Activated T-cell treated with anti-CD3 and anti-CD28 coated beads for 4 hours (primary cell): ENCODE measurements at regions not wholly inside any gene's neighbourhood (a gene's known extent, or its start where the extent isn't known, plus 50 kb on each side); places are given as distances from the start of the nearest gene placed in this dataset.
A peak's percentile ranks its signal among the peaks of the same experiment; 100 is the strongest.

Experiments used
- DNase-seq: peaks from one replicate; pipeline ENCODE4 v3.0.0-alpha.2; 2020

DNA sequence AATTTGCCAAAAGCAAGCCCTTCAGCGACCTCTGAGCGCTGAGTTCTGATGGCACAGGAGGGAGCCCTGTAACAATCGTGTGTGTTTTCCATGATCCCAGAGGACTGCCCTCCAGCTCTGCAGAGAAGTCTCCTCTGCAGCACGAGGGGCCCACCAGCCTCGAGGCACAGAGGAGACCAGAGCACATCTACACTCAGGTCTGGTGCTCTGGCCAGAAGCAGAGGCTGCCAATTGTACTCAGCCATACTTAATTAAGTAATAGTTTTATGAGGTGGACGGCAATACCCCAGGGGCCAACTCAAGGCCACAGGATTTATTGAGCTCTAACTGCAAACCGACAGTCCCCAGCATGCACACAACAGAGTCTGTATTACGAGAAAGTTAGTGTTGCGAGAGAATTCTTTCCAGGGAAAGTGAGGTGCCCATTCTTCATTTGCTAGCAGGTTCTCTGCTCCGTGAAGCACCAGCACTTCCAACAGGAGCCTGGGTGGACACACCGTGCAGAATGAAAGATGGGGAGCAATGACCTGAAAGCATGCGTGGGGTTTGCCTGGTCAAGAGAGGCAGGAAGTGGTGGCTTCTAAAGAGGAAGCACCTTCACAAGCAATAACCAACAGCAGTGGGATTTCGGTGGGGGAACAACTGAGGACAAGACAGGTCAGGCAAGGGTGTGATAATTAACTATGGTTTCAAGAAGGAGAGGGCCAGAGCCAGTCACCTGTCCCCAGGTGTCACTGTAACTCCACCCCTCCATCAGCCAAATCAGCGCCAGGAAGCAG lies 92.8 kb upstream of the FOXC1 start:
- DNase-seq = no peak

DNA sequence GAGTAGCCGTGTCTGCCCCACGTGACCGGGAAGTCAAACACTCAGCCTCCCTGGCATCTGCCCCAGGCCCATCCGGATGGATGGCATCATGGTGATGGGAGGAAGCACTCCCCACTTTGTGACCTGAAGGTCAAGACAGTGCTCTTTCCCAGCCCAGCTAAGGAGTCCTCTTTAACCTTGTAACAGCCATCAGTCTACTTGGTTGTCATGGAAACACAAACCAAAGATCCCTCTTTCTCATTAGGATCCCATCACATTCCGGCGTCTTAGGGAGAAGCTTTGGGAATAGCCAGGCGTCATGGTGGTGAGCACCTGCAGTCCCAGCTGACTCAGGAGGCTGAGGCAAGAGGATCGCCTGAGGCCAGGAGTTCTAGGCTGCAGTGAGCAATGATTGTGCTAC lies 90.9 kb upstream of the FOXC1 start:
- DNase-seq = no peak

DNA sequence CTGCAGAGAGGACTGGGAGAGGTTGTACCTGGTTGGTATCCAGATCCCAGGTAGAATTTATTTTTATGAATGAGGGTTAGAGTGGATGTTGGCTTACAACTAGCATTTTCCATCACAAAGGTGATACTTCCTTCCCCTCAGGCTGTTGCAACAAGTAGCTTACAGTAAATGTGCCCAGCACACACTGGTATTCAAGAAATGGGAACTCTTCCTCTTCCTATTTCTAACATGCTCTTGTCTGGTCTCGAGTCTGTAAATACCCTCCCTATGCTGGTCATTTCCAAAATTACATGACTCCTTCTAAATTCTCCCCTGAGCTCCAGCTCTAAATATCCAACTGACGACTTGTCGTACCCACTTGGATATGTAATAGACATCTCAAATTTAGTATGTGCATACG lies 90.1 kb upstream of the FOXC1 start:
- no peak for DNase-seq

DNA sequence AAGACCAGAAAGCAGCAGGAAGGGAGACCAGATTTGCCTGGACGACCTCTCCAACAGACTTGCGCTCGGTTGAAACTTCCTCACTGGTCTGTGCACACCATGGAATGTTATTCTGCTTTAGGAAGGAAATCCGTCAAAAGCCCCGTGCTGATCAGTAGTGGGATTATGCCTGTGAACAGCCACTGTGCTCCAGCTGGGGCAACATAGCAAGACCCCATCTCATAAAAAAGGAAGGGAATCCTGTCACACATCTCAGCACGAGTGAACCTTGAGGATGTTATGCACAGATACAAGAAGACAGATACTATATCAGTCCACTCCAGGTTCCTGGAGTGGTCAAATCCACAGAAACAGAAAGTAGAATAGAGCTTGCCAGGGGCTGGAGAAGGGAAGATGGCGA lies 86.9 kb upstream of the FOXC1 start:
- DNase-seq = no peak

DNA sequence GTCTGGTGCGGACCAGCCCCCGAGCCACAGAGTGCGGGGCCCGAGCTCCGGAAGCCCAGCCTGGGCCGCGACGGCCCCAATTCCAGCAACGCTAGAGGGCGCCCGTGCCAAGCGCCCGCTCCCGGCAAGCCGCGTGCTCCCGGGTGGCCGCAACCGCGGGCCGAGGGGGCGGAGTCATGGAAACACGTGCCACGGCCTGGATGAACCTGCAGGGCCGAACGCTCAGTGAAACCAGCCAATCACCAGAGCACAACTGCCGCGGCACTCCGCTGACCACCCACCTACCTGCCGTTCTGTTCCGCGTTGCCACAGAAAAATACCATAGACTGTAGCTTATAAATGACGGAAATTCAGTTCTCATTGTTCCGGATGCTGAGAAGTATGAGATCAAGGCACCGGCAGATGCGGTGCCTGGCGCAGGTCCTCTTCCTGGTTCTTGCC lies 85.7 kb upstream of the FOXC1 start:
- peak; percentile 75 for DNase-seq

DNA sequence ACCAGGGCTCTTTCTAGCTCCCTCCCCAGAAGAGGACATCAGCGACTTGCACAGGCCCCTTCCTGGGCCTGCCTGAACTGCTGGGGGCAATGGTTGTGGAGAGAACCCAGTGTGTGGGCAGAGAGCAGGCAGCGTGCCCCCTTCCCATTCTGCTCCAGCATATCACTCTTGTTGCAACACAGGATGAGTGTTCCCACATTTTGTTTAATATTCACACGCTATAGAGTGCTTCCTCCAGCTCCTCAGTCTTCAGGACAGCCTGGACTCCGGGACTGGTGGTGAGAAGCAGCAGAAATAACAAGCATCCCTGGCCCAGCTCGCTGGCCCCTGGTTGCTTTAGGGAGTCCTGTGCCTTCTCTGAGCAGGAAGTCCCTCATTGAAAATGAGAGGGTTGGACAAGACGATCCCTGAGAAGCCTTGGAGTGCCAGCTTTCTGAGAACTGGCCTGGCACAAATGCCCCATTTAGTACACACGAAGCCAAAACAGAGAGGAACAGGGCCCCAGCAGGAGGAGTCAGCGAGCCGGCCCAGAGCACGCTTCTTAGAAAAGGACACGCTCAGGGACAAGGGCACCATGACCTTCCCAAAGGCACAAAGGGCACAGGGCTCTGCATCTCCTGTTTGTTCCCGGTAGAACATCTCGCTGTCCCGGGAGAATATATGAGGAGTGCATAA lies 84.2 kb upstream of the FOXC1 start:
- DNase-seq = no peak

DNA sequence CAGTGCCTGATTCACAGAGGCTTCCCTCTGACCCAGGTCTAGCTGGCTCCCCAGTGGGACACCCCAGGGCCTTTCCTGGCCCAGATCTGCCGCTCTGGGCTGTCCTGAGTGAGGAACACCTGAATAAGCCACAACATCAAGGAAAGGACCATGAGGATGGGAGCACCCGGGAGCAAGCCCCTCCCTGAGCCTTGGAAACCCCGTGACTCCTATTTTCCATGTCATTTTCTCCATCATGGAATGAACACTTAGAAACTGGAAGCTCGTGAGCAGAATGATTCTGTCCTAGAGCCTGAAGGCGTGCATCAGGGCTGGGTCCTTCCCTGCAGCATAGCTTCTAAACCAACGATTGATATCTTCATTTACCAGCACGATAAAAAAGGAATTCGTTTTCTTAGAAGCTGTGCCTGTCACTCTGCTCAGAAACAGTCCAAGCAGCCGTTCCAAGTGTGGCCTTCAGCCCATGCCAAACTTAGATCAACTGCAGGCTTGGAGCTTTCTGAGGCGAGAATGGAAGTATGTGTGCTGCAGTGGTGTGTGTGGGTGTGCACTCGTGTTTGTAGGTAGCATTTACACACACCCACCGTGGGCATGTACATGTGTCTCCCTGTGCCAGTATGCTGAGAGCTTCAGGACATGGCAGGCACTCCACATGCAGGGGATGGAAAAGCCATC lies 83.2 kb upstream of the FOXC1 start:
- no peak for DNase-seq

DNA sequence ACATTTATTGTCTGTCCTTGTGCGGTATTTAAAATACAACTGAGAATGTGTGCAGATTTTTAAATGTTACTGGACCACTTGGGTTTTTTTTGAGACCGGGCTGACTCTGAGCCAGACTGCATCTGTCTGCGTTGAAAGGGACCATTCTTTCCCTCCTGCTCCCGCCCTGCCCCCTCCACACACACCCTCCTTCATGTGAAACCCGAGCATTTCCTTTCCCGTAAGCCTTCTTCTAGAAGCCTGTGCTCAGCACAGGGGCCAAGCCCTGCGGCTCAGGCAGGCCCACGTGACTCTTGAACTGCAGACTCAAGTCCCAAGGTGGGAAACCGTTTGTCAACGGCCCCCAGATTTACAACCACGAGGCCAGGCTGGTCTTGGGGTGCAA lies 82.7 kb upstream of the FOXC1 start:
- DNase-seq = peak; percentile 16

DNA sequence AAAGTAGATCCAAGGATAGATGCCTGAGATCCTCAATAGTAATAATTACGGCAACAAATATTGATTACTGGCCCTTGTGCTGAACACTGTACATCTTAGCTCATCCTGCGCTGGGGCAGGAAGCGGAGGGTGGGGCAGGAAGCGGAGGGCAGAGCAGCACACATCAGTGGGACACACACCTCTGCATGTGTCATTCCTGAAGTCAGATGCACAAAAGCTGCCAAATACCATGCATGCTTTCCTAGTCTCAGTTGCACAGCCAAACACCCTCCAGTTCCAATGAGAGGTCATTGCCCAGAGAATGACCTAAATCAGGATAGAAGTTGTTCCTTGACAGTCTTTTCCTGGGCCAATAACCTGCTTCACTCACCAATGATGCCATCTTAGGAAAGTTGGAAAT lies 74.4 kb upstream of the FOXC1 start:
- DNase-seq = peak; percentile 21

DNA sequence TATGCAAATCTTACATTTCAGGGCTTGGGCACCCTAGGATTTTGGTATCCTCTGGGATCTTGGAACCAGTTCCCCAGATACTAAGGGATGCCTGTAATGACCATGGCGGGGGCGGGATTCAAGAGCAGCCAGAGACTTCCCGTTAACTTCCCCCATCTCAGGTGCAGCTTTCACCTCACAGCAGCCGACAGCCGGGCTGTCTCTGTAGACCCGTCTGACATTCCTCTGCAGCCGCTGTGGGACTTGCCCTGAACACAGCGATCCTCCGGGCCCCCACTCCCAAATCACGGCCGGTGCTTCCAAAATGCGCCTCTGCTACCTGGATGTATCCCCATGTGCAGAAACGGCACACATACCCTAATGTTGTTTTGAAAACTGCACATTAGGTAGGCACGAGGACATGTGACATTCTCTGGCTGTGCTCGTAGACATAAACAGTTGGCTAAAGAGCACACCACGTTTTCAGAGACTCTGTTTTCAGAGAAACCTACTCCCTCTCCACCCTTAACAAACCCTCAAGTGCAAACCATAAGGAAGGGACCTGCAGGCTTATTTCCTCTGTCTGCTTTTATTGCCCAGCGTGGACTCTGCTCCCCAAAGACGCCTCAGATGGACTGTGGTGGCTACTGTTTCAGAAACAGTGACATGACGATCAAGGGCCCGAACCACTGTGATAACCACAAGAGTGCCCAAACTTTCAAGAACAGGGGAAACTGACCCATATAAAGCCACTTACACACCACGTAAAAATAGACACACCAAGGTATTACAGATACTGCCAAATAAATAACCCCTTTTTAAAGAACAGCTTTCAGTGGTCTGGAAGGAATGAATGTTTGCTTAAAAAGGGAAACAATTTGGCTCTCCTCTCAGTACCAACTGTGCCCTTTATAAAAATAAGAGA lies 72.9 kb upstream of the FOXC1 start:
- DNase-seq = no peak

DNA sequence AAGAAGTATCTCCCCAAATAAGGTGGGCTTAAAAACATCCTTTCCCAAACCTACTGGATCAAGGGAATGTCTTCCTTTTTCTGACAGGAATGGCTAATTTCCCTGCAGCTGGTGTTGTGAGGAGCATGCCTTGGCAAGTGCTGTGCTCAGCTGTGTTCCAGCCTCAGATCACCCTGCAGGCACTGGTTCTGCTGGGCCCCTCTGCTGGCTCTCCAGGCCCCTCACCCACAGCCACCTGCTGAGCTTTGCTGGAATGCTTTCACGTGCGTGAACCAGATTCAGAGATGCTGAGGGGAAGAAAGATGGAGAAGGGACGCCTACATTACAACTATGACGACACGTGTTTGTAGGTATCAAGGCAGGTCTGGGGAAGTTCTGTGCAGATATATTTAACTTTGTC lies 71.3 kb upstream of the FOXC1 start:
- no peak for DNase-seq

DNA sequence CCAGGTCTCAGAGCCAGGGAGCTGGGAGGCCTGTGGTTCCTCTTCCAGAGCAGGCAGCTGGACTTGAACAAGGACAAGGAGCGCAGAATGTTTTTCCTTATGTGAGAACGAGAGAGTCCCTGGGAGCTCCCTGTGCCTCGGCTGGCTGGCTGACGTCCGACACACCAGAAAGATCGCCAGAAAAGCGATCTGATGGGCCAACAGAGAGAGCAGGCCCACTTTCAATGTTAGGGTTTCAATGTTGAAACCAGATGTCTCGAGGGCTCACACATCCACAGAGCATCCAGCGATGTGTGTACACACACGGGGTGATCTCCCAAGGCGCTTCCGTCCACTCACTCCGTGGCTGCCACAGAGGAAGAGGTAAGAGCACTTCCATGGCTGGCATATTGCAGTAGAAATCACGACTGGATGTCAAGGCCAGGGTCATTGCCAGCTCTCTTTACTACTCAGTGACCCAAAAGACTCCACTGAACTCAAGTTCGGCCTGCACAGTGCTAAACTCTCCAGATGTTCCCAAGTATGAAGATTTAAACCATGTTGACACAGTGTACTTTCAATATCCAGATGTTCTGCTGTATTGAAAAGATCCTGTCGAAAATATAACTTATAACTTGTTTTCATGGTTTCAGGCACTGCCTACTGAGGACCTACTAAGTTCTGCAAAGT lies 70.8 kb upstream of the FOXC1 start:
- DNase-seq = no peak

DNA sequence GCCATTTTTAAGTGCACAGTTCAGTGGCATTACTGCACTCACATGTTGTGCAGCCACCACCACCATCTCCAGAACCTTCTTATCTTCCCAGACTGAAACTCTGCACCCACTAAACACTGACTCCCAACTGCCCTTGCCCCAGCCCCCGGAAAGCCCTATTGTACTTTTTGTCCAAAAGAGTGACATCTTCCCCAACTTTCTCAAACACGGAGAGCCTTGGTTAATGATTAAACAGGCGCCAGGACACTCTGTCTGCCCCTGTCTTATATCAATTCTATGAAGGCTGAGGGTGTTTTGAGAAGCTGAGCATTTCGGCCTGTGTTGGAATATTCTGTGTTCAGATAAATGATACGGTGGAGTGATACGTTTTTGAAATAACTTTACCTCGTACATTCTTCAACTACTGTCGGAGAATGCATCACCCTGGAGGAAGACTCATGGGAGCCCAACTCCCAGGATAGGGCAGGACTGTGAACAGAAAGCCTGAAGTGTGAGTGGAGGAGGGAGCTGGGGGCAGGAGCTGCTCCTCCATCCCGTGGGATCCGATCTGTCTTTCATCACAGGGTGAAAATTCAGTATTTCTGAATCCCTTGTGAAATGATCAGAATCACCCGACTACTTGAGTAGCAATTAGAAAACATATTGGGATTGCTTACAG lies 68.7 kb upstream of the FOXC1 start:
- no peak for DNase-seq

DNA sequence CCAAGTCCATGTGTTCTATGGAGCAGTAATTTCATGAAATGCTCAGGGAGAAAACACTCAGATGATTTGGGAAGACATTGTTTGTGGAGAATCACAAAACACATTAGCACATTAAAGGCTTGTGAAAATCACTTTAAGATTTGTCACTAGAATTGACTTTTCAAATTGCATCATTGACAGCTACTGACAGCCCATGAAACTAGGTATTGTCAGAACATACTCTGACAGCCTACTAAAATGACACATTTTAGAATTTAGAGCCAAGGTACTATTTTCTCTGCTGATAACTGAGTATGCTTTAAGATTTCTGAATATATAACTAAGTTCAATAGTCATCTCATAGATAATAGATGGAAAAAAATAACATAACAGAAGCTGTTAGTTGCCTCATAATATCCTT lies 67.4 kb upstream of the FOXC1 start:
- DNase-seq = no peak

DNA sequence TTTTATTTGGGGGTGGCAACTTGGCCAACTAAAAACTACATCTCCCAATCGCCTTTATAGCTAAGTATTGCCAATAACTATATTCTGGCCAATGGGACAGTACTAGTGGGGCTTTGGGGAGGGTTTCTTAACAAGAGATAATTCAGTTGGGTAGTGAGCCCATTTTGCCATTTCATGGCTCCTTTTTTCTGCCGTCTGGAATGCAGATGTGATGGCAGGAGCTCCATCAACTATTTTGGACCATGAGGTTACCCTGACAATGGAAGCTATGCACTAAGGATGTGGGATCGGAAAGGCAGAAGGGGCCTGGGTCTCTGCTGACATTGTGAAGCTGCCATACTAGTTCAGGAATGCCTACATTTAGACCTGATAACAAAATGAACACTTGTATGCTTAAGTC lies 67.0 kb upstream of the FOXC1 start:
- DNase-seq = no peak

DNA sequence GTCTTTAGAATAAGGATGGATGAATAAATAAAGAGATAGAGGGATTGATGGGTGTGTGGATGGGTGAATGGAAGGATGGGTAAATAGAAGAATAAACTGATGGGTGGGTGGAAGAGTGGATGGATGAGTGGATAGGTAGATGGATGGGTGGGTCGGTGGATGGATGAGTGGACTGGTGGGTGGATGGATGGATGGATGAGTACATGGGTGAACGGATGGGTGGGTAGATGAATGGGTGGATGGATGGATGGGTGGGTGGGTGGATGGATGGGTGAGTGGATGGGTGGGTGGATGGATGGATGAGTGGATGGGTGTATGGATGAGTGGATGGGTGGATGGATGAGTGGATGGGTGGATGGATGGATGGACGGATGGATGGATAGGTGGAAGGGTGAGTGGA lies 65.7 kb upstream of the FOXC1 start:
- DNase-seq = no peak

DNA sequence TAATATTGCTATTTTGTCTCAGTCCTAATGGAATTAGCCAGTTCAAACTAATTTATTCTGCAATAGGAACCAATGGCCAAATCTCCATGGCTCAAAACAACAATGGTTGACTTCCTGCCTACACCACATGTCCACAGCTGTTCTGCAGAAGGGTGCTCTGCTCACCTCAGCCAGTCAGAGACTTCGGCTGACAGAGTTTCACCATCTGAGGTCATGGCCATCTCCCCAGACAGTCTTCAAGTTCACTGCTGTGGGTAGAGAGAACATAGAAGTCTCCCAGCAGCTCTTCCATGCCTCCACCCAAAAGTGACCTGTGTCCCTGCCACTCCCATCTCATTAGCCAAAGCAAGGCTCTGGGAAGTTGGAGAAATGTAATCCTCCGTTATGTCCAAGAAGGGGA lies 65.1 kb upstream of the FOXC1 start:
- no peak for DNase-seq

DNA sequence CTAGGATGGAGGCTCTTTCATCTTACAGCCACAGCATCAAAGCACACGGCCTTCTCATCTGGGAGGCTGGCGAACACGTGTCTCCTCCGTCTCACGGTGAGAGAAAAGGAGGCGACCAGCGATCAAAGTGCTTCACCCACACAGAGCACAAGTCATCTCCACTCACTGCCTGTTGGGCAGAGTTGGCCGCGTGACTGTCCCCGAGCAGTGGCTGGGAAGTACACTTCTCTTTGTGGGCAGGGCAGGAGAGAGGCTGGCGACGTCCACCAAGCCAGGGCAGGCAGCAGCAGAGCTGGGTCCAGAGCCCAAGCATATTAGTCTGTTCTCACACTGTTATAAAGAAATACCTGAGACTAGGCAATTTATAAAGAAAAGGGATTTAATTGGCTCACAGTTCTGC lies 64.1 kb upstream of the FOXC1 start:
- DNase-seq = no peak

DNA sequence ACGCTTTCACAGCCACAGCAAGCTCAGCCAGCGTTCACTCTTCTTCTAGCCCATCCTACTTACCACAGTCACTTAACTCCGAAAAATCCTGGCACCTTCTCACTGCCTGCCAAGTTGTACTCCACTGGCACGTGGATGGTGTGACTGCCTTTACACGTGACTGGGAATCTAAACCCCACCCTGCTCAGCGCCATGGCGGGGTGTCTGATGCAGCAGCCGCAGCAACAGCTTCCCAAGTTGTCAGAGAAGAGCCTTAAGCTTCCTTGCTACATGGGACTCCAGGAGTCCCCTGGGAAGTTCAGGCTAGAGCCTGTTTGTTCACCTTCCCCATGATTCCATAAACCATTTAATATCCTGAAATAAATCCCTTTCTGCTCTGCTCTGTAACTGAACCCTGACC lies 61.9 kb upstream of the FOXC1 start:
- DNase-seq = no peak

DNA sequence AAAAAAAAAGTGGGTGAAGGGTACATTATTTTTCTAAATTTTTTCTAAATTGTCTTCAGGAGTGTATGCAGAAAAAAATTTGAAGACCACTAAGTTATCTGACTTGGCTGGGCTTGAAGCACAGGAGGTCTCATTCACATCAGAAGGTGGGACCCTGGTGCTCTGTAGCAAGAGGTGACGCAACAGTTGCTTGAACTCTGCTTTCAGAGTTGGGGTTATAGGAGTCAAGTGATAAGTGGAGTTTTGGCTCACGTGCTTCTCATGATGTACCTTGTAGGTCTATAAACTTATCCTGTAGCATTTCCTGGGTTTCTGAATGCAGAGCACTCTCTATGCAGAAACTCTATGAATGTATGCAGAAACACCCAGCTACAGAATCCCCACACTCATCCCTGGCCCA lies 58.5 kb upstream of the FOXC1 start:
- no peak for DNase-seq

DNA sequence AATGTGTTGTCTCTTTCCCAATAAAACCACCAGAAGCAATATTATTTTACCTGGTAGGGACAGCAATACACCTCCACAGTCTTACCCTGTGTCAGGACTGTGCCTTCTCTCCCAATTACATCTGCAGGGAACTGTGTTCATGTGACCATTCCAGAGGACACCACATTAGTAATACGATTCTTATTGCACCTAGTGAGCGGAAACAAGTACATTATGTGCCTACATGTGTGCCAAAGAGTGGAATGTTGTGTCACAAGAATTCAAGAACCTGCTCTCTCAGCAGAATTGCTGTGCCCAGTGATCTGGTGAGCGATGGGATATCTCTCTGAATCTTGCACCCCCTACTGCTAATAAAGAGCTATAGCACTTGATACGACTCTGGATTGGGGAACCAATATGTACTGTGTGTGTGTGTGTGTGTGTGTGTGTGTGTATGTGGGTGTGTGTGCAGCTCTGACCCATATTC lies 57.4 kb upstream of the FOXC1 start:
- no peak for DNase-seq

DNA sequence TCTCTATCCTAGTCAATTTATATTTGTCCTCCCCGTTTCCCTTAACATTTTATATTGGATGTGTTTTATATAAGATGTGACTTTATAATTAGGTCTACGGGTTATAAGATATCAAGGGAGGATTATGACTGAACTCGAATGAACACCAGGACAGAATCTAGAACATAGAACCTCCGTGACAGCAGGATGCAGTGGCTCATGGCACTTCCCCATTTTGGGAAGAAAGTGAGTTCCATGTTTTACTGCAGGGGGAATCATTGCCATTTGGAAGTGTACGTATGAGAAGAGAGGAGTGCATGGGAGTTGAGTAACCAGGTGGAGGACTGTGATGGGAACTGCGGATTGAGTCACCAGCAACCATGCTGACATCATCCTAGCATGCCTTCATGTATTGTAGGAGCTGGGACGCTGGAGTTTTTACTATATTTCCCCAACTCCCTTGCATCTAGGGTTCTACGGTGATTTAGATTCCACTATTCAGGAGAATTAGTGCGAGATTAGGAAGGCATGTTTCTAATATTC lies 56.1 kb upstream of the FOXC1 start:
- DNase-seq = no peak
